PC-9 (cell line): ENCODE measurements at regions not wholly inside any gene's neighbourhood (a gene's known extent, or its start where the extent isn't known, plus 50 kb on each side); places are given as distances from the start of the nearest gene placed in this dataset.

ENCODE experiments used
- CTCF ChIP-seq: fragments of 200-600 bp; sonication (generic); conservative IDR thresholded peaks from 2 replicates; pipeline ENCODE4 v1.6.1; 2017; ENCODE audit warnings: mixed run types, antibody characterized with exemption, mild to moderate bottlenecking, moderate library complexity
- EZH2 ChIP-seq: fragments of 200-600 bp; sonication (generic); IDR thresholded peaks from 2 replicates; pipeline ENCODE4 v1.8.0; 2017; ENCODE audit warnings: antibody characterized with exemption, low read depth

GRCh38 chr7:113968713-113969112, 49.9 kb upstream of the PPP1R3A start:
- no peak for TF ChIP-seq CTCF
- no peak for TF ChIP-seq EZH2
